ENCODE measurements at regions not wholly inside any gene's neighbourhood (a gene's known extent, or its start where the extent isn't known, plus 50 kb on each side); places are given as distances from the start of the nearest gene placed in this dataset.

GRCh38 chrX:113726009-113726408 lies 857.9 kb upstream of the HTR2C start:
- no peak for DNase-seq

- DNase-seq: no peak
Observed at GRCh38 chrX:113699939-113700338, 859.3 kb upstream of the AMOT start.

- DNase-seq: no peak
Observed at GRCh38 chrX:113675278-113675677, 834.6 kb upstream of the AMOT start.

- no peak for DNase-seq
Observed at GRCh38 chrX:113651306-113651705, 810.7 kb upstream of the AMOT start.

- no peak for DNase-seq
Observed at GRCh38 chrX:113644426-113644825, 803.8 kb upstream of the AMOT start.

- no peak for DNase-seq
Observed at GRCh38 chrX:113634565-113634964, 793.9 kb upstream of the AMOT start.

- DNase-seq: no peak
Observed at GRCh38 chrX:113629326-113629725, 788.7 kb upstream of the AMOT start.

- no peak for DNase-seq
Observed at GRCh38 chrX:113594123-113594841, 753.7 kb upstream of the AMOT start.

GRCh38 chrX:113586281-113586898 lies 745.8 kb upstream of the AMOT start:
- no peak for DNase-seq

GRCh38 chrX:113580486-113580885 lies 739.9 kb upstream of the AMOT start:
- no peak for DNase-seq

GRCh38 chrX:113558576-113558975 lies 717.9 kb upstream of the AMOT start:
- DNase-seq: no peak

GRCh38 chrX:113551919-113552318 lies 711.3 kb upstream of the AMOT start:
- DNase-seq: no peak

- no peak for DNase-seq
Observed at GRCh38 chrX:113548308-113549015, 707.8 kb upstream of the AMOT start.

- no peak for DNase-seq
Observed at GRCh38 chrX:113545040-113545439, 704.4 kb upstream of the AMOT start.

- no peak for DNase-seq
Observed at GRCh38 chrX:113539599-113540356, 699.1 kb upstream of the AMOT start.

GRCh38 chrX:113529426-113530013 lies 688.9 kb upstream of the AMOT start:
- no peak for DNase-seq

GRCh38 chrX:113522814-113523213 lies 682.2 kb upstream of the AMOT start:
- no peak for DNase-seq

- DNase-seq: no peak
Observed at GRCh38 chrX:113514906-113515305, 674.3 kb upstream of the AMOT start.

GRCh38 chrX:113512700-113513395 lies 672.2 kb upstream of the AMOT start:
- no peak for DNase-seq

- no peak for DNase-seq
Observed at GRCh38 chrX:113510586-113510985, 670.0 kb upstream of the AMOT start.

- no peak for DNase-seq
Observed at GRCh38 chrX:113492895-113493294, 652.3 kb upstream of the AMOT start.

GRCh38 chrX:113473418-113473817 lies 632.8 kb upstream of the AMOT start:
- no peak for DNase-seq

Data from NCI-H1092 treated with DMSO at 0.1 percent for 48 hours (cell line).